BLaER1 treated with 17β-estradiol and CSF1 and Interleukin-3, amounts not matched to agents 10 nM and 100 nM (cell line): ENCODE measurements at regions not wholly inside any gene's neighbourhood (a gene's known extent, or its start where the extent isn't known, plus 50 kb on each side); places are given as distances from the start of the nearest gene placed in this dataset.
A peak's percentile ranks its signal among the peaks of the same experiment; 100 is the strongest.

ENCODE experiments used
- H3K27ac ChIP-seq, 11 experiments: shearing (Covaris generic); formaldehyde crosslinking; 2 replicates each; pipeline ENCODE4 v1.8.1; 2022
- H3K27me3 ChIP-seq, 11 experiments: shearing (Covaris generic); formaldehyde crosslinking; 2 replicates each; pipeline ENCODE4 v1.8.1; 2022
- H3K36me3 ChIP-seq, 11 experiments: shearing (Covaris generic); formaldehyde crosslinking; 2 replicates each; pipeline ENCODE4 v1.8.1; 2022
- H3K4me1 ChIP-seq, 10 experiments: shearing (Covaris generic); formaldehyde crosslinking; 2 replicates each; pipeline ENCODE4 v1.8.1; 2022
- H3K4me2 ChIP-seq, 11 experiments: shearing (Covaris generic); formaldehyde crosslinking; 2 replicates each; pipeline ENCODE4 v1.8.1; 2022
- H3K4me3 ChIP-seq, 10 experiments: shearing (Covaris generic); formaldehyde crosslinking; 2 replicates each; pipeline ENCODE4 v1.8.1; 2022
- H3K9ac ChIP-seq, 11 experiments: shearing (Covaris generic); formaldehyde crosslinking; 2 replicates each; pipeline ENCODE4 v1.8.1; 2022
- H3K9me3 ChIP-seq, 11 experiments: shearing (Covaris generic); formaldehyde crosslinking; replicated peaks in 1 of 11; 2 replicates each; pipeline ENCODE4 v1.8.1; 2022
- H4K20me1 ChIP-seq, 11 experiments: shearing (Covaris generic); formaldehyde crosslinking; 2 replicates each; pipeline ENCODE4 v1.8.1; 2022
- Cebpa-rat ChIP-seq, 11 experiments: shearing (Covaris generic); IDR thresholded peaks; 2 replicates each; pipeline ENCODE4 v1.8.1; 2022

GRCh38 chr12:41706376-41706775 is 438.3 kb downstream of the GXYLT1 start:
- H4K20me1 ChIP-seq = no peaks in the 10 kb centered on the region
- H3K9me3 ChIP-seq = no peaks in the 10 kb centered on the region
- H3K27ac ChIP-seq = no peak overlapping the region
- H3K4me1 ChIP-seq = no peaks in the 10 kb centered on the region
- no peak overlapping the region for H3K4me2 ChIP-seq
- no peaks in the 10 kb centered on the region for H3K36me3 ChIP-seq
- no peaks in the 10 kb centered on the region for H3K27me3 ChIP-seq
- no peak overlapping the region for H3K9ac ChIP-seq
- H3K4me3 ChIP-seq = no peak overlapping the region
- no peak for TF ChIP-seq Cebpa-rat (IDR thresholded peaks at IDR 0.05)

DNA sequence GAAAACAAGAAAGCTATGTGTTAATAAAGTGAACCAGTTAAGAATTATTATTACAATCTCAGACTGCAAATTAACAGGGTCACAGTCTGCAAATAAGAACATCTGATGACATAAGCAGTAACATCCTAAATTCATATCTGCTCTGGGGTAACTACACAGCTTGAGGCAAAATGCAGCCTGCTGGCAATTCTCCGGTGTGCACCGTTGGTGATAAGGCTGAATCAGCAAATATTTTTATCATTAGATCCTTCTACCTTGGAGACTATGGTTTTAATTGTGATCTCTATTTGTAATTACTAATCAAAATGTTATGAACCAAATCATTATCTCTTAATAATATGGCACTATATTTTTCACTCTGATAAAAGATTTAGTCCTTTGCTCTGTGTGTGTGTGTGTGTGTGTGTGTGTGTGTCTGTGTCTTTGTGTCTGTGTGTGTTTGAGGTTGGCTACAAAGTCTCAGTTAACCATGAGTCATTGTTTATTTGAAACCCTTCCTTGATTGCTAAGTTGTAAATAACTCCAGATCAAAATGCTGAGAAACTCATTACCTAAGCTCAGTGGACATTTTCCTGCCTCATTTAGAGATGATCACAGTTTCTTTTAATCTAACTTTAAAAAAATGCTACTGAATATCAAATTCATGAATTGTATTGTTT is 442.6 kb downstream of the GXYLT1 start:
- Histone ChIP-seq H3K9me3 (no peaks in the 10 kb centered on the region), H3K9ac (no peak overlapping the region), H4K20me1 (no peaks in the 10 kb centered on the region), H3K4me2 (no peak overlapping the region), H3K36me3 (no peaks in the 10 kb centered on the region), H3K4me1 (peaks cover 0 to 5% (median 0%) of the 10 kb centered on the region in 10 experiments; a peak in 4 of 20 replicates), H3K4me3 (no peak overlapping the region), H3K27ac (no peak overlapping the region), H3K27me3 (no peaks in the 10 kb centered on the region)
- TF ChIP-seq Cebpa-rat (IDR thresholded peaks at IDR 0.05) = no peak

GRCh38 chr12:41700940-41701339 is 443.7 kb downstream of the GXYLT1 start:
- Histone ChIP-seq H3K27ac (no peak overlapping the region), H3K9ac (no peak overlapping the region), H3K4me3 (no peak overlapping the region), H3K27me3 (no peaks in the 10 kb centered on the region), H3K9me3 (no peaks in the 10 kb centered on the region), H3K4me1 (peaks cover 0 to 15% (median 0%) of the 10 kb centered on the region in 10 experiments; a peak in 6 of 20 replicates), H3K4me2 (no peak overlapping the region), H4K20me1 (no peaks in the 10 kb centered on the region), H3K36me3 (no peaks in the 10 kb centered on the region)
- no peak for TF ChIP-seq Cebpa-rat (IDR thresholded peaks at IDR 0.05)

DNA sequence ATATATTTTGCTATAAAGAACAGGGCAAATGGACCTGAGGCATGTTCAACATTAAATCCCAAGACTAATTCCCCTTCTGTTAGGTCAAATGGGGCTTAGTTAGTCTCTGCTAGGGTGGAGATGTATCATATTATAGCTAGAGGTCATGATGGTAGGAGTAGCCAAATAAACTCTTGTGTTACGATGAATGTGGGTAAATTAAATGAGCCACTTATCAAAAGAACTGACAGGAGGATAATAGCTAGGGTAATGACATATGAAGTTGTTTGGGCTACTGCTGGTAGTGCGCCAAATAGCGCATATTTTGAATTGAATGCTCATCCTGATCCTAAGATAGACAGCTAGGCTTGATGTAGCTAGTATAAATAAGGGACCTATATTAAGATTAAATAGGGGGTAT is 445.0 kb downstream of the GXYLT1 start:
- H3K9me3 ChIP-seq = no peaks in the 10 kb centered on the region
- H3K4me2 ChIP-seq = no peak overlapping the region
- no peak overlapping the region for H3K27ac ChIP-seq
- H3K9ac ChIP-seq = no peak overlapping the region
- H4K20me1 ChIP-seq = no peaks in the 10 kb centered on the region
- TF ChIP-seq Cebpa-rat (IDR thresholded peaks at IDR 0.05) = no peak
- H3K4me1 ChIP-seq = peaks cover 0 to 15% (median 0%) of the 10 kb centered on the region in 10 experiments; a peak in 6 of 20 replicates
- no peaks in the 10 kb centered on the region for H3K27me3 ChIP-seq
- H3K4me3 ChIP-seq = no peak overlapping the region
- no peaks in the 10 kb centered on the region for H3K36me3 ChIP-seq

DNA sequence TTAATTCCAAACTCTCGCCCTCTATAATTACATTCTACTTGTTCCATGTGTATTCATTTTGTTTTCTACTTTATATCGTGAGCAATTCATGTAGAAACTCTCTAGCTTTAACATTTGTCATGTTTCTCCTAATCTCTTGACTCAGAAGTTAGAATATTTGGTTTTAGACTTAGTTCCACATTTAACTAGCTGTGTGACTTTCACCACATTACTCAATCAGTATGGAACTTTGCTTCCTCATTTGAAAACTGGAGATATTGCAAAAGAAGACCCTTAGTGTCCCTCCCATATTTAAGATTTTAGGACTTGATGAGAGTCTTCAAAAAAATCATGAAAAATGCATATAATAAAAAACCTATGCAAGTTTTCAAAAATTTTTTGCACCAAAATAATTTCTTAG is 447.5 kb downstream of the GXYLT1 start:
- TF ChIP-seq Cebpa-rat (IDR thresholded peaks at IDR 0.05) = no peak
- Histone ChIP-seq H3K27me3 (no peaks in the 10 kb centered on the region), H4K20me1 (no peaks in the 10 kb centered on the region), H3K4me2 (peak overlapping the region in 3 of 11 experiments; percentile 5 to 41 (median 22); a peak in 4 of 22 replicates), H3K36me3 (no peaks in the 10 kb centered on the region), H3K4me1 (peaks cover 0 to 15% (median 0%) of the 10 kb centered on the region in 10 experiments; a peak in 6 of 20 replicates), H3K9ac (no peak overlapping the region), H3K27ac (0 out of 22 replicates have a peak overlapping the region, but pooled peaks of 3 of the 11 experiments have one; percentile 13 to 32 (median 17)), H3K9me3 (no peaks in the 10 kb centered on the region), H3K4me3 (no peak overlapping the region)

DNA sequence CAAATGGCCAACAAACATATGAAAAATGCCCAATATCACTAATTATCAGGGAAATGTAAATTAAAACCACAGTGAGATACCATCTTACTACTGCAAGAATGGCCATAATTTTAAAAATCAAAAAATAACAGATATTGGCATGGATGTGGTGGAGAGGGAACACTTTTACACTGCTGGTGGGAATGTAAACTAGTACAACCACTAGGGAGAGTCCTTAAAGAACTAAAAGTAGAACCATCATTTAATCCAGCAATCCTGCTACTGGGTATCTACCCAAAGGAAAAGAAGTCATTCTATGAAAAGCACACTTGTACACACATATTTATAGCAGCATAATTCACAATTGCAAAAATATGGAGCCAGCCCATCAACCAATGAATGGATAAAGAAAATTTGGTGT is 459.7 kb downstream of the GXYLT1 start:
- H3K27me3 ChIP-seq = no peaks in the 10 kb centered on the region
- H3K36me3 ChIP-seq = no peaks in the 10 kb centered on the region
- H3K4me3 ChIP-seq = no peak overlapping the region
- H3K9me3 ChIP-seq = no peaks in the 10 kb centered on the region
- H3K4me1 ChIP-seq = no peaks in the 10 kb centered on the region
- H3K9ac ChIP-seq = no peak overlapping the region
- no peak overlapping the region for H3K27ac ChIP-seq
- H3K4me2 ChIP-seq = no peak overlapping the region
- no peaks in the 10 kb centered on the region for H4K20me1 ChIP-seq
- no peak for TF ChIP-seq Cebpa-rat (IDR thresholded peaks at IDR 0.05)

DNA sequence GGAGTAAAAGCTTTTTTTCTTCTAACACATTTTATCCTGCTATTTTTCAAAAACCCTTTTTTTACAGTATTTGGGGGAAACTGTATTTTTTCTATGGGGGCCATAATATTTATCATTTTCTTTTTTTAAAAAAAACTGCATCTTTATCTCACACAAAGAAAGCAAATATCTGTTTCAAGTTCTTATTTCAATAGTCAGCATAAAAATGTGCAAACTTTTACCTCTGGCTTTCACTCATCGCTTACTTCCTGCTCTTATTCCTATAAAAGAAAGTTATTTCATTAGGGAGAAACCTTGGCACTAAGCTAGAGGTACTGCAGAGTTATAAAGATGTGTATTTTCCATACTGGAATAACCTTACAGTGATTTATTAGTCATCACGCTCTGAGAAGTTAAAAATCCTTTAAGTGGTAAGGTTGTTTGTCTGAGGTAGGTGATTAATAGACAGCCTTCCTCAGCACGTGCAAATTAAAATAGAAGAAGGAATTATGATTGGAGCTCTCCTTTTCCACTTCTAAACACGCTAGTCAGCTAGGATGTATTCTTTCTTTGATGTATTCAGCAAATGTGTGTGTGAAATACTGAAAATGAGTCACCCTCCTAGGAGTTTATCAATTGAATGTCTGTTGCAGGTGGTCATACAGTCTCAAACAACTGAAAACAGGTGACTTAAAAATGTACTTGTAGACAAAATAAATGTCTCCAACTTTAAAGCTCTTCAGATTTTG is 461.0 kb downstream of the GXYLT1 start:
- no peaks in the 10 kb centered on the region for H3K9me3 ChIP-seq
- H3K4me1 ChIP-seq = no peaks in the 10 kb centered on the region
- H3K9ac ChIP-seq = no peak overlapping the region
- H3K27ac ChIP-seq = no peak overlapping the region
- TF ChIP-seq Cebpa-rat (IDR thresholded peaks at IDR 0.05) = no peak
- no peak overlapping the region for H3K4me2 ChIP-seq
- H3K36me3 ChIP-seq = no peaks in the 10 kb centered on the region
- H3K4me3 ChIP-seq = no peak overlapping the region
- H4K20me1 ChIP-seq = no peaks in the 10 kb centered on the region
- H3K27me3 ChIP-seq = no peaks in the 10 kb centered on the region

DNA sequence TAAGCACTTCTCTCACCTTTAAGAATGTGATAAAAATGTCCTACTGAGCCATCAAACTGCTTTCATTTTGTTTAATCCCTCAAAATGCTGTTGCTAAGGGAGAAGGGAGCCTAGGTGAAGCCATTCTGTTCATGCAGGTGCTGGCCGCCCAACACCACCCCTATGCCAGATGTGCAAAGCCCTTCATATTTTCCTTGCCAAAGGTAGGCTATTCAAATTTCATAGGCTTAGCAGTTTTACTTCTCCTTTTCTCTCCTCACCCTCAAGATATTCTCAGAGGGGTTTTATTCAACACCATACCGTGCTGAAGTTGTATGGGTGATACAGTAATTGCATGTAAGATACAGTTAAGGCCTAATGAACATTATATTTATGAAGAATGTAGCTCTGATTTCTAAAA is 461.7 kb downstream of the GXYLT1 start:
- Histone ChIP-seq H3K4me1 (no peaks in the 10 kb centered on the region), H3K4me2 (no peak overlapping the region), H3K9me3 (no peaks in the 10 kb centered on the region), H3K36me3 (no peaks in the 10 kb centered on the region), H3K27ac (no peak overlapping the region), H3K4me3 (no peak overlapping the region), H3K9ac (no peak overlapping the region), H4K20me1 (no peaks in the 10 kb centered on the region), H3K27me3 (no peaks in the 10 kb centered on the region)
- TF ChIP-seq Cebpa-rat (IDR thresholded peaks at IDR 0.05) = no peak

GRCh38 chr12:41681898-41682297 is 462.8 kb downstream of the GXYLT1 start:
- Histone ChIP-seq H3K9ac (no peak overlapping the region), H3K9me3 (no peaks in the 10 kb centered on the region), H4K20me1 (no peaks in the 10 kb centered on the region), H3K4me3 (no peak overlapping the region), H3K27ac (no peak overlapping the region), H3K4me1 (no peaks in the 10 kb centered on the region), H3K36me3 (no peaks in the 10 kb centered on the region), H3K27me3 (no peaks in the 10 kb centered on the region), H3K4me2 (no peak overlapping the region)
- no peak for TF ChIP-seq Cebpa-rat (IDR thresholded peaks at IDR 0.05)

DNA sequence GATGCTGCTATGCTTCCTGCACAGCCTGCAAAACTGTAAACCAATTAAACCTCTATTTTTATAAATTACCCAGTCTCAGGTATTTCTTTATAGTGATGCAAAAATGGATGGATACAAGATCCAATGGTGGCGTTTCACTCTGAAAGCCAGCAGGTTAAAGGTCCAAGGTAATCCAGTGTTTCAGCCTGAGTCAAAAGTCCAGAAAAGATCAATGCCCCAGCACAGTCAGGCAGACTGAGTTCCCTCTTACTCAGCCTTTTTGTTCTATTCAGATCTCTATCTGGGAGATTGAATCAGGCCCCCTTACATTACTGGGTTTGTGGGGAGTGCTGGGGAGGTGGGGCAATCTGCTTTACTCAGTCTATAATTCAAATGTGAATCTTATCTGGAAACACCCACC is 464.5 kb downstream of the GXYLT1 start:
- no peaks in the 10 kb centered on the region for H3K27me3 ChIP-seq
- H3K4me3 ChIP-seq = no peak overlapping the region
- no peaks in the 10 kb centered on the region for H3K36me3 ChIP-seq
- no peak overlapping the region for H3K4me2 ChIP-seq
- no peak overlapping the region for H3K27ac ChIP-seq
- no peaks in the 10 kb centered on the region for H4K20me1 ChIP-seq
- H3K9me3 ChIP-seq = no peaks in the 10 kb centered on the region
- H3K4me1 ChIP-seq = no peaks in the 10 kb centered on the region
- no peak for TF ChIP-seq Cebpa-rat (IDR thresholded peaks at IDR 0.05)
- no peak overlapping the region for H3K9ac ChIP-seq
